ENCODE measurements at regions not wholly inside any gene's neighbourhood (a gene's known extent, or its start where the extent isn't known, plus 50 kb on each side); places are given as distances from the start of the nearest gene placed in this dataset.

- no peak for DNase-seq (ENCODE audit: low read depth in 2 of 2)
Measured at GRCh38 chr18:5596585-5596984, 52.8 kb upstream of the EPB41L3 start.

All from stimulated activated CD8-positive, alpha-beta memory T cell treated with anti-CD3 and anti-CD28 coated beads, Interleukin-15, amount 100 ng/mL, for 48 hours (primary cell).